ENCODE measurements at regions not wholly inside any gene's neighbourhood (a gene's known extent, or its start where the extent isn't known, plus 50 kb on each side); places are given as distances from the start of the nearest gene placed in this dataset.

- CTCF ChIA-PET, result no interaction called here
- no peak for DNase-seq (ENCODE audit: extremely low spot score)
- TF ChIP-seq LEF1 (IDR thresholded peaks at IDR 0.05; ENCODE audit: borderline replicate concordance) (no peak), CTBP1 (IDR thresholded peaks at IDR 0.05; ENCODE audit: borderline replicate concordance) (no peak), BHLHE40 (IDR thresholded peaks at IDR 0.05; ENCODE audit: borderline replicate concordance) (no peak), HDGF (IDR thresholded peaks at IDR 0.05; ENCODE audit: borderline replicate concordance) (no peak), SP1 (IDR thresholded peaks at IDR 0.05) (no peak), FOXM1 (IDR thresholded peaks at IDR 0.05; ENCODE audit: borderline replicate concordance) (no peak), SUZ12 (IDR thresholded peaks at IDR 0.05) (no peak), ARNT (IDR thresholded peaks at IDR 0.05) (no peak), FOXA1 (IDR thresholded peaks at IDR 0.05) (no peak)
- POLR2A ChIA-PET, result no interaction called here
Observed at GRCh38 chr3:18044191-18044590, 301.8 kb upstream of the TBC1D5 start.

- TF ChIP-seq BHLHE40 (IDR thresholded peaks at IDR 0.05; ENCODE audit: borderline replicate concordance), result no peak
- no peak for TF ChIP-seq HDGF (IDR thresholded peaks at IDR 0.05; ENCODE audit: borderline replicate concordance)
- no peak for TF ChIP-seq LEF1 (IDR thresholded peaks at IDR 0.05; ENCODE audit: borderline replicate concordance)
- TF ChIP-seq ARNT (IDR thresholded peaks at IDR 0.05), result no peak
- no peak for DNase-seq (ENCODE audit: extremely low spot score)
- CTCF ChIA-PET, result no interaction called here
- POLR2A ChIA-PET, result no interaction called here
Observed at GRCh38 chr3:18036450-18036815, 294.0 kb upstream of the TBC1D5 start.

- CTCF ChIA-PET, result no interaction called here
- POLR2A ChIA-PET, result no interaction called here
- no peak for DNase-seq (ENCODE audit: extremely low spot score)
- TF ChIP-seq TARDBP (IDR thresholded peaks at IDR 0.05) (no peak), NFRKB (IDR thresholded peaks at IDR 0.05) (no peak), FOXM1 (IDR thresholded peaks at IDR 0.05; ENCODE audit: borderline replicate concordance) (no peak), SUZ12 (IDR thresholded peaks at IDR 0.05) (no peak), BHLHE40 (IDR thresholded peaks at IDR 0.05; ENCODE audit: borderline replicate concordance) (no peak), FOXK2 (IDR thresholded peaks at IDR 0.05) (no peak), ELF4 (IDR thresholded peaks at IDR 0.05) (no peak)
Observed at GRCh38 chr3:18035641-18036449, 293.4 kb upstream of the TBC1D5 start.

GRCh38 chr3:18033581-18034108 lies 291.2 kb upstream of the TBC1D5 start:
- CTCF ChIA-PET, result no interaction called here
- POLR2A ChIA-PET, result no interaction called here
- TF ChIP-seq ELF4 (IDR thresholded peaks at IDR 0.05), result no peak
- TF ChIP-seq PKNOX1 (IDR thresholded peaks at IDR 0.05), result no peak
- no peak for TF ChIP-seq HDGF (IDR thresholded peaks at IDR 0.05; ENCODE audit: borderline replicate concordance)
- TF ChIP-seq BHLHE40 (IDR thresholded peaks at IDR 0.05; ENCODE audit: borderline replicate concordance), result no peak
- TF ChIP-seq NFRKB (IDR thresholded peaks at IDR 0.05), result no peak
- no peak for TF ChIP-seq FOXM1 (IDR thresholded peaks at IDR 0.05; ENCODE audit: borderline replicate concordance)
- no peak for TF ChIP-seq L3MBTL2 (conservative IDR thresholded peaks at IDR 0.05)
- no peak for TF ChIP-seq FOXK2 (IDR thresholded peaks at IDR 0.05)
- TF ChIP-seq CTBP1 (IDR thresholded peaks at IDR 0.05; ENCODE audit: borderline replicate concordance), result no peak
- no peak for TF ChIP-seq SP1 (IDR thresholded peaks at IDR 0.05)
- no peak for TF ChIP-seq LEF1 (IDR thresholded peaks at IDR 0.05; ENCODE audit: borderline replicate concordance)
- TF ChIP-seq TARDBP (IDR thresholded peaks at IDR 0.05), result no peak
- no peak for TF ChIP-seq FOXA1 (IDR thresholded peaks at IDR 0.05)
- no peak for TF ChIP-seq ARNT (IDR thresholded peaks at IDR 0.05)
- no peak for TF ChIP-seq ZNF384 (IDR thresholded peaks at IDR 0.05)
- no peak for TF ChIP-seq SUZ12 (IDR thresholded peaks at IDR 0.05)
- DNase-seq (ENCODE audit: extremely low spot score), result no peak

GRCh38 chr3:18030371-18030870 lies 288.0 kb upstream of the TBC1D5 start:
- POLR2A ChIA-PET, result no interaction called here
- no peak for DNase-seq (ENCODE audit: extremely low spot score)
- CTCF ChIA-PET, result no interaction called here
- TF ChIP-seq BHLHE40 (IDR thresholded peaks at IDR 0.05; ENCODE audit: borderline replicate concordance) (no peak), TARDBP (IDR thresholded peaks at IDR 0.05) (no peak), ARNT (IDR thresholded peaks at IDR 0.05) (no peak), FOXA1 (IDR thresholded peaks at IDR 0.05) (no peak), ELF4 (IDR thresholded peaks at IDR 0.05) (no peak), SP1 (IDR thresholded peaks at IDR 0.05) (no peak), L3MBTL2 (conservative IDR thresholded peaks at IDR 0.05) (no peak), LEF1 (IDR thresholded peaks at IDR 0.05; ENCODE audit: borderline replicate concordance) (no peak), SUZ12 (IDR thresholded peaks at IDR 0.05) (no peak), FOXM1 (IDR thresholded peaks at IDR 0.05; ENCODE audit: borderline replicate concordance) (no peak), HDGF (IDR thresholded peaks at IDR 0.05; ENCODE audit: borderline replicate concordance) (no peak), PKNOX1 (IDR thresholded peaks at IDR 0.05) (no peak), ZNF384 (IDR thresholded peaks at IDR 0.05) (no peak), NFRKB (IDR thresholded peaks at IDR 0.05) (no peak)

- TF ChIP-seq TARDBP (IDR thresholded peaks at IDR 0.05) (no peak), CTBP1 (IDR thresholded peaks at IDR 0.05; ENCODE audit: borderline replicate concordance) (no peak), BHLHE40 (IDR thresholded peaks at IDR 0.05; ENCODE audit: borderline replicate concordance) (no peak), HDGF (IDR thresholded peaks at IDR 0.05; ENCODE audit: borderline replicate concordance) (no peak), LEF1 (IDR thresholded peaks at IDR 0.05; ENCODE audit: borderline replicate concordance) (no peak), FOXK2 (IDR thresholded peaks at IDR 0.05) (no peak)
- ChIA-PET POLR2A (no interaction called here), CTCF (no interaction called here)
- no peak for DNase-seq (ENCODE audit: extremely low spot score)
Observed at GRCh38 chr3:18027161-18027939, 284.9 kb upstream of the TBC1D5 start.

Data from HEK293T (cell line).